ENCODE measurements at regions not wholly inside any gene's neighbourhood (a gene's known extent, or its start where the extent isn't known, plus 50 kb on each side); places are given as distances from the start of the nearest gene placed in this dataset.

DNA sequence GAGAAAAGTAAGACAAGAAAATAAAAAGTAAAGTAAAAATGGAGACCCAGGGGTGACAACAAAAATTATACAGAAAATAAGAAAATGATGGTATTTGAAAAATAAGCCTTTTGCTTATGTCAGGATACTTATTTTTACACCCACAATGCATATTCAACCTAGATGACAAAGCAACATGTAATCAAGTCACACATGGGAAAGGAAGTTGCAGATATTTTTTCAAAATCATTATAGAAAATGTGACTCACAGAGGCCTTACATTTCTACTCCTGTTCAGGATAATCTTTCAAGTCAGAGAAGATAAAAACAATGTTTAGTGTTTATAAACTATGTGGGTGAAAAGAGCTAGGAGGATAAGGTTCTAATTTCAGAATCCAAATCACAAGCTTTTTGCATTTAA lies 275.3 kb upstream of the UBE2E3 start:
- TF ChIP-seq, protein P1, sequence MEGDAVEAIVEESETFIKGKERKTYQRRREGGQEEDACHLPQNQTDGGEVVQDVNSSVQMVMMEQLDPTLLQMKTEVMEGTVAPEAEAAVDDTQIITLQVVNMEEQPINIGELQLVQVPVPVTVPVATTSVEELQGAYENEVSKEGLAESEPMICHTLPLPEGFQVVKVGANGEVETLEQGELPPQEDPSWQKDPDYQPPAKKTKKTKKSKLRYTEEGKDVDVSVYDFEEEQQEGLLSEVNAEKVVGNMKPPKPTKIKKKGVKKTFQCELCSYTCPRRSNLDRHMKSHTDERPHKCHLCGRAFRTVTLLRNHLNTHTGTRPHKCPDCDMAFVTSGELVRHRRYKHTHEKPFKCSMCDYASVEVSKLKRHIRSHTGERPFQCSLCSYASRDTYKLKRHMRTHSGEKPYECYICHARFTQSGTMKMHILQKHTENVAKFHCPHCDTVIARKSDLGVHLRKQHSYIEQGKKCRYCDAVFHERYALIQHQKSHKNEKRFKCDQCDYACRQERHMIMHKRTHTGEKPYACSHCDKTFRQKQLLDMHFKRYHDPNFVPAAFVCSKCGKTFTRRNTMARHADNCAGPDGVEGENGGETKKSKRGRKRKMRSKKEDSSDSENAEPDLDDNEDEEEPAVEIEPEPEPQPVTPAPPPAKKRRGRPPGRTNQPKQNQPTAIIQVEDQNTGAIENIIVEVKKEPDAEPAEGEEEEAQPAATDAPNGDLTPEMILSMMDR (IDR thresholded peaks at IDR 0.05): no peak
- DNase-seq (no peak), ATAC-seq (no peak)
- Histone ChIP-seq H3K4me3 (no peak overlapping the region), H3K27me3 (no peaks in the 10 kb centered on the region), H3K27ac (no peak overlapping the region), H3K9me3 (no peaks in the 10 kb centered on the region), H3K4me1 (no peaks in the 10 kb centered on the region), H3K36me3 (no peaks in the 10 kb centered on the region)
- intact Hi-C loops (cut with DNase I): no loop called here

DNA sequence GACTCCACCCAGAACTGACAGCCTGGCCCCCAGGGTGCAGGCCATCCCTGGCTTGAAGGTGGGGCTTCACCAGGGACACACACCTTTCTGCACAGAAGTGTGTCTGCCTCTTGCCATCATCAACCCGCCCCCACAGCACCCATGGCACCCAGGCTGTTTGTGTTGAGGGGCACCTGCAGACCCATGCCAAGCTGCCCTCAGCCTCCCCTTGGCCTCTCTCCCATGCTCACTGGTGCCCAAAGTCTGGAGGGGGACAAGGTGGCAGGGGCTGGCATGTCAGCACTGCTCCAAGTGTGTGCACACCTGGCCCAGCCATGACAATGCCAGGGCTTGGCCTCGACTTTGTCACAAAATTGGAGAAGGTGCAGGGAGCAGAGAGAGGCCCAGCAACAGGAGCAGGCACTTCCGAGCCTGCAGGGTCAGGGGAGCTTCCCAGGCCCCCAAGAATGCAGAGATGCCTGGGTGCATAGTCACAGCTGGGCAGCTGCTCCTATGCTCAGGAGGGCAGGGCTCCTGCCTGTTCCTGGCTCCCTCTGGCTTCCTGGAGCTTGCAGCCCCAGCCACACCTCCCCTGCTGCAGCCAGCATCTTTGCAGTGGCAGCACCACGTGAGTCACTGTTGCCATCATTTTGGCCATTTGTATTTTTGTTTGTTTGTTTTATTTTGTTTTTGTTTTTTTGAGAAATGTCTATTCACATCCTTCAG lies 280.6 kb upstream of the UBE2E3 start:
- DNase-seq (no peak), ATAC-seq (peak; percentile 47)
- no peak overlapping the region for H3K27ac ChIP-seq
- H3K4me1 ChIP-seq: no peaks in the 10 kb centered on the region
- no peak overlapping the region for H3K4me3 ChIP-seq
- no peaks in the 10 kb centered on the region for H3K9me3 ChIP-seq
- no peaks in the 10 kb centered on the region for H3K27me3 ChIP-seq
- intact Hi-C loops (cut with DNase I): no loop called here
- TF ChIP-seq, protein P1 (IDR thresholded peaks at IDR 0.05): no peak
- no peaks in the 10 kb centered on the region for H3K36me3 ChIP-seq

DNA sequence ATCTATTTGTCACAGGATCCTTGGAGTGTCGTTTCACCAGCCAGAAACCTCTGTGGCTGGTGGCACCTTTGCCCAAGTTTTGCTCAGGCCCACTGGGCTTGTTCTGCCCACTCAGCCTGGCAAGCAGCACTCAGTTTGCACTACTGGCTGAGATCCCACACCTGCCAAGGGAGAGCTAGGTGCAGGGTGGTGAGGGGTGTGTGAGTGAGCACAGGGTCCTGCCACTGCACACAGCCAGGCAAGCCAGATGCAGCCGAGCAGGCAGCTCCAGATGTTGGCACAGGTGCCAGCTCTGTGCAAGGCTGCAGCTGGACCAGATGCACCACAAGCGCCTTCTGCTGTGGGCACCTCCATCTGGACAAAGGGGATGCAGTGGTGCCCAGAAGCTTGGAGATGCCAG lies 281.7 kb upstream of the UBE2E3 start:
- TF ChIP-seq, protein P1 (IDR thresholded peaks at IDR 0.05): no peak
- intact Hi-C loops (cut with DNase I): no loop called here
- Histone ChIP-seq H3K9me3 (no peaks in the 10 kb centered on the region), H3K27me3 (no peaks in the 10 kb centered on the region), H3K27ac (no peak overlapping the region), H3K4me3 (no peak overlapping the region), H3K36me3 (no peaks in the 10 kb centered on the region), H3K4me1 (no peaks in the 10 kb centered on the region)
- DNase-seq (no peak), ATAC-seq (peak; percentile 35)

DNA sequence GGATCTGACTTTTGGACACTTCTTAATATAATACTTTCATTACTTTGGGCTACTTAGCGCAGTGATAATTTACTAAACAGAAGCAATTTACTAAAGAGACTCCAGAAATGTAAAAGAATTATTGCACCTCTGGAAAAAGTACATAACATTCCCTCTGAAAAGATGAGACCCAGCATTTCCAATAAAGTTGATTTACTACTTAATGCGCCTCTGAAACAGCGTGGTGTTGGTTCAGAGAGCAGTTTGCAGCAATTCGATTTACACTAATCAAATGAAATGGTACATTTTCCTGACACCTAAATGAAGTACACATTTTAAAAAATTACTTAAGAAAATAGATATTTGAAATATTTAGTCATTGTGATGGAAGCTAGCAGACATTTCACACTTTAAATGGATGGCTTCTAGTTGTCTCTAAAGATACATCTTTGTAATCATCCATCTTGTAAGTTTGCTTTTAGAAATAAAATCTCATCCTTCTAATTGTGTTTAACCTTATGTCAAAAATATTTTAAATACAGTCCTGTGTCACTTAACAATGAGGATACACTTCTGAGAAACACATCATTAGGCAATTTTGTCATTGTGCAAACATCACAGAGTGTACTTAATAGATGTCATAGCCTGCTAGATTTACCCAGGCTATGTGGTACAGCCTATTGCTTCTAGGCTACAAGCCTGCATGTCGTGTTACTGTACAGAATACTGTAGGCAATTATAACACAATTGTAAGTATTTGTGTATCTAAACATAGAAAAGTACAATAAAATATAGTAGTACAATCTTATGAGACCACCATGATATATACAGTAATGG lies 284.6 kb upstream of the UBE2E3 start:
- no peak for ATAC-seq
- no peaks in the 10 kb centered on the region for H3K27me3 ChIP-seq
- no peaks in the 10 kb centered on the region for H3K4me1 ChIP-seq
- TF ChIP-seq, protein P1 (IDR thresholded peaks at IDR 0.05): no peak
- no peak overlapping the region for H3K4me3 ChIP-seq
- intact Hi-C loops (cut with DNase I): no loop called here
- H3K9me3 ChIP-seq: no peaks in the 10 kb centered on the region
- no peak overlapping the region for H3K27ac ChIP-seq
- H3K36me3 ChIP-seq: no peaks in the 10 kb centered on the region
- DNase-seq: no peak

DNA sequence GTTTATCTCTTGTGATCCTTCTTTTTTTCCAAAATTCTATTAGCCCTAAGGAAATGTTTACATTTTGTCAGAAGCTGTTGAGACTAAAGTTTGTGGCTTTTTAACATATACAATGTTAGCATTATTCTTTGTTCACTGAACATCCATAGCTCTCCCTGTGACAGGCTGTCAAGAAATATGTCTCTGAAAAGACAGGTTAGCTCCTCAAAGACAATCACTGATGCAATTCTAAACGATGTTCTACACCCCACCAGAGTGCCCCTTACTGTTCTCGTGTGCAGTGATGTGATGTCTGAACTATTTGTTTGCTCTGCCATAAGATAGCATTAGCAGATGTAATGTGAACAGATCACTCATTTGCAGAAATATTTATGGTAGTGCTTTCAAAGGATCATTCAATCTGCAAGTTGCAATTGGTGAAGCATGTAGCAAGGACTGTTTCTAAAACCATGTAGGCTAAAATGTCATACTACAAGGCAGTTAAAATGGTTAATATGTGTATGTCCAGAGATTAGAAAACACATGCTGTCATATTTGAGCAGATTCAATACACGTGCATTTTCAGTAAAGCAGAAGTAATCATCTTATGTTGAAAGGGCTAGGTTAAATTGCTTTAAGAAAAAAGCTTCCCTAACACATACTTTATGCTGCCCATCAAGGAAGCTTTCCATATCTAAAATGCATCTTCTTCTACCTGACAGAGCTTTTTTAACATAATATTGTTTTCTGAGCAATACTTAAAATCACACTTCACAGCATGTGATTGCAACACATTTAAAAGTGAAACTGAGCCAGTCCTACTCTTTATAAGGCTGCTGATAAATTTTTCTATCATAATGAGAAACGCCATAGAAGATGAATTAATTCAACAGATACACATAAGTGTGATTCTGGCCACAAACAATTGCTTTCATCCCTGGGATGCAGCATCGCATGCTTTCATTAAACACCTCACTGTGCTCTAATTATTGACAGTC lies 285.7 kb upstream of the UBE2E3 start:
- H3K27me3 ChIP-seq: no peaks in the 10 kb centered on the region
- TF ChIP-seq, protein P1 (IDR thresholded peaks at IDR 0.05): no peak
- H3K36me3 ChIP-seq: no peaks in the 10 kb centered on the region
- intact Hi-C loops (cut with DNase I): no loop called here
- no peak overlapping the region for H3K4me3 ChIP-seq
- H3K9me3 ChIP-seq: no peaks in the 10 kb centered on the region
- no peak overlapping the region for H3K27ac ChIP-seq
- DNase-seq (no peak), ATAC-seq (no peak)
- no peaks in the 10 kb centered on the region for H3K4me1 ChIP-seq
